ENCODE measurements at regions not wholly inside any gene's neighbourhood (a gene's known extent, or its start where the extent isn't known, plus 50 kb on each side); places are given as distances from the start of the nearest gene placed in this dataset.

- no peaks in the 10 kb centered on the region for H3K9me3 ChIP-seq (ENCODE audit: control insufficient read depth in 4 of 4, insufficient read depth in 3 of 4, low read length in 3 of 4)
- H3K9ac ChIP-seq (ENCODE audit: insufficient read depth in 1 of 2, low read length in 2 of 2) = no peak overlapping the region
- H3K36me3 ChIP-seq (ENCODE audit: control insufficient read depth in 4 of 4, insufficient read depth in 4 of 4, low read length in 4 of 4) = no peaks in the 10 kb centered on the region
- H3K4me1 ChIP-seq (ENCODE audit: control insufficient read depth in 5 of 5, insufficient read depth in 5 of 5, low read length in 5 of 5) = no peaks in the 10 kb centered on the region
- peaks cover 0 to 2% (median 0%) of the 10 kb centered on the region in 3 donors for H3K27me3 ChIP-seq (ENCODE audit: control insufficient read depth in 3 of 3, insufficient read depth in 3 of 3, low read length in 2 of 3)
- no peak overlapping the region for H3K4me3 ChIP-seq
- WGBS, 2 donors = 59 to 61% methylated on average over 2 of the region's 2 CpGs
- ATAC-seq (ENCODE audit: insufficient read depth, low FRiP score) = no peak
- TF ChIP-seq CTCF (IDR thresholded peaks at IDR 0.05; ENCODE audit: control extremely low read depth, extremely low read depth) = no peak
- DNase-seq = no peak
- H3K27ac ChIP-seq (ENCODE audit: low read depth in 1 of 2, low read length in 1 of 2) = no peak overlapping the region
Observed at GRCh38 chr14:93847473-93847872, 59.2 kb upstream of the PRIMA1 start.

GRCh38 chr14:93838238-93838637 is 50.0 kb upstream of the PRIMA1 start:
- no peak overlapping the region for H3K9ac ChIP-seq (ENCODE audit: insufficient read depth in 1 of 2, low read length in 2 of 2)
- no peak for TF ChIP-seq CTCF (IDR thresholded peaks at IDR 0.05; ENCODE audit: control extremely low read depth, extremely low read depth)
- no peak overlapping the region for H3K27ac ChIP-seq (ENCODE audit: low read depth in 1 of 2, low read length in 1 of 2)
- DNase-seq = no peak
- H3K36me3 ChIP-seq (ENCODE audit: control insufficient read depth in 4 of 4, insufficient read depth in 4 of 4, low read length in 4 of 4) = no peaks in the 10 kb centered on the region
- H3K9me3 ChIP-seq (ENCODE audit: control insufficient read depth in 4 of 4, insufficient read depth in 3 of 4, low read length in 3 of 4) = no peaks in the 10 kb centered on the region
- WGBS, 2 donors = 78 to 85% methylated on average over 3 of the region's 3 CpGs
- no peaks in the 10 kb centered on the region for H3K4me1 ChIP-seq (ENCODE audit: control insufficient read depth in 5 of 5, insufficient read depth in 5 of 5, low read length in 5 of 5)
- peaks cover 0 to 2% (median 0%) of the 10 kb centered on the region in 3 donors for H3K27me3 ChIP-seq (ENCODE audit: control insufficient read depth in 3 of 3, insufficient read depth in 3 of 3, low read length in 2 of 3)
- no peak for ATAC-seq (ENCODE audit: insufficient read depth, low FRiP score)
- H3K4me3 ChIP-seq = no peak overlapping the region
